ENCODE measurements at regions not wholly inside any gene's neighbourhood (a gene's known extent, or its start where the extent isn't known, plus 50 kb on each side); places are given as distances from the start of the nearest gene placed in this dataset.
"Not testable (repeated sequence)": the region's sequence is repeated elsewhere in the genome, so short reads cannot be mapped to it uniquely, and the experiment has no call there.

DNA sequence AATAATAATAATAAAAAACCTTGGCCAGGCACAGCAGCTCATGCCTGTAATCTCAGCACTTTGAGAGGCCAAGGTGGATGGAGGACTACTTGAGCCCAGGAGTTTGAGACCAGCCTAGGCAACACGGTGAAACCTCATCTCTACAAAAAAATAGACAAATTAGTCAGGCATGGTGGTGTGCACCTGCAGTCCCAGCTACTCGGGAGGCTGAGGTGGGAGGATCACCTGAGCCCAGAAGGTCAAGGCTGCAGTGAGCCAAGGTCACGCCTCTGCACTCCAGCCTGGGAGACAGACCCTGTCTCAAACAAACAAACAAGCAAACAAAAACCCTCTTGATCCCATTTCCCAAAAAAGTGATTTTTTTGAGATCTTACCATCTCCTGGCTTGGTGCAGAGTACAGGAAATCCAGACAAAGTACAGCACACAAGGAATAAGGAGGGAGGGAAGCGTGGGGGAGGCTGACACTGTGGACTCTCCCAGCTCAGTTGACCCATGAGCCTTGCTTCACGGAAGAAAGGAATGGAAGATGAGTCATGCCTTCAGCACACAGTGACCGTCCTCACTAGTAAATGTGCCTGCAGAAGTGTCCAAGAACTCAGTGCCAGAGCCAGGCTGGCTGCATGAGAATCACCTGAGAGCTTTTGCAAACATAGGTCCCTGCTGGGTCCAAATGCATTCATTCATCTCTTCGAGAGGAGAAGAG lies 136.9 kb downstream of the OTOP1 start:
- H2AFZ ChIP-seq (ENCODE audit: low read length); BruUV-seq (replicated peaks); H3K4me2 ChIP-seq (ENCODE audit: low read length); POLR2A ChIA-PET; H3K79me2 ChIP-seq (ENCODE audit: insufficient read depth, low read depth, low read length); CTCF ChIA-PET (ENCODE audit: unreplicated experiment); H3K9me3 ChIP-seq (ENCODE audit: low read length); H3K4me1 ChIP-seq (ENCODE audit: insufficient read depth, low read length, poor library complexity, severe bottlenecking); H3K36me3 ChIP-seq (ENCODE audit: insufficient read depth, low read length); DNase-seq (ENCODE audit: low spot score); H3K4me3 ChIP-seq (ENCODE audit: low read depth, low read length, poor library complexity, severe bottlenecking); H4K20me1 ChIP-seq (ENCODE audit: insufficient read depth, low read length); intact Hi-C loops (cut with micrococcal nuclease; ENCODE audit: unreplicated experiment); H3K27ac ChIP-seq (ENCODE audit: low read depth, low read length, poor library complexity, severe bottlenecking); H3K9me2 ChIP-seq (ENCODE audit: insufficient read depth, low read length): not testable (repeated sequence)

GRCh38 chr4:4090720-4091119 lies 136.0 kb downstream of the OTOP1 start:
- H3K9me2 ChIP-seq (ENCODE audit: insufficient read depth, low read length); POLR2A ChIA-PET; DNase-seq (ENCODE audit: low spot score); CTCF ChIA-PET (ENCODE audit: unreplicated experiment); intact Hi-C loops (cut with micrococcal nuclease; ENCODE audit: unreplicated experiment); H4K20me1 ChIP-seq (ENCODE audit: insufficient read depth, low read length); H3K27ac ChIP-seq (ENCODE audit: low read depth, low read length, poor library complexity, severe bottlenecking); H3K4me1 ChIP-seq (ENCODE audit: insufficient read depth, low read length, poor library complexity, severe bottlenecking); H3K4me3 ChIP-seq (ENCODE audit: low read depth, low read length, poor library complexity, severe bottlenecking); BruUV-seq (replicated peaks); H2AFZ ChIP-seq (ENCODE audit: low read length); H3K79me2 ChIP-seq (ENCODE audit: insufficient read depth, low read depth, low read length); H3K9me3 ChIP-seq (ENCODE audit: low read length); H3K4me2 ChIP-seq (ENCODE audit: low read length); H3K36me3 ChIP-seq (ENCODE audit: insufficient read depth, low read length): not testable (repeated sequence)

- H3K36me3 ChIP-seq (ENCODE audit: insufficient read depth, low read length); H3K9me3 ChIP-seq (ENCODE audit: low read length); intact Hi-C loops (cut with micrococcal nuclease; ENCODE audit: unreplicated experiment); H3K79me2 ChIP-seq (ENCODE audit: insufficient read depth, low read depth, low read length); DNase-seq (ENCODE audit: low spot score); H4K20me1 ChIP-seq (ENCODE audit: insufficient read depth, low read length); H2AFZ ChIP-seq (ENCODE audit: low read length); CTCF ChIA-PET (ENCODE audit: unreplicated experiment); H3K4me3 ChIP-seq (ENCODE audit: low read depth, low read length, poor library complexity, severe bottlenecking); BruUV-seq (replicated peaks); H3K4me2 ChIP-seq (ENCODE audit: low read length); H3K27ac ChIP-seq (ENCODE audit: low read depth, low read length, poor library complexity, severe bottlenecking); H3K9me2 ChIP-seq (ENCODE audit: insufficient read depth, low read length); POLR2A ChIA-PET; H3K4me1 ChIP-seq (ENCODE audit: insufficient read depth, low read length, poor library complexity, severe bottlenecking): not testable (repeated sequence)
These were observed 134.6 kb downstream of the OTOP1 start for GRCh38 chr4:4092159-4092558.

DNA sequence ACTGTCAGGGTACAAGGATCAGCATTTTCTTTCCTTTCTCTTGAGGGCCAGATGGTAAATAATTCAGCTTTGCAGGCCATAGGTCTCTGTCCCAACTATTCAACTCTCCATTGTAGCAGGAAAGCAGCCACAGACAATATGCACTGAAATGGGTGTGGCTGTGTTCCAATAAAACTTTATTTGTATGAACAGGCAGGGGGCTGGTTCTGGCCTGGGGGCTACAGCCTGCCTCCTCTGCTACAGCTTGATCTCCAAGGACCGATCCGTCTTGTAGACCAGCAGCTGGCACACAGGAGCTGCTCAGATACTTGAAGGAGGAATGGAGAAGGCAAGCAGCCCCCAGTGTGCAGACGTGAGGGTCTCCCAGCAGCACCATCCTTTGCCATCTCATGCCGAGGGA lies 127.1 kb downstream of the OTOP1 start:
- H3K9me2 ChIP-seq (ENCODE audit: insufficient read depth, low read length); H3K36me3 ChIP-seq (ENCODE audit: insufficient read depth, low read length); POLR2A ChIA-PET; H3K4me3 ChIP-seq (ENCODE audit: low read depth, low read length, poor library complexity, severe bottlenecking); H3K4me2 ChIP-seq (ENCODE audit: low read length); H3K27ac ChIP-seq (ENCODE audit: low read depth, low read length, poor library complexity, severe bottlenecking); H2AFZ ChIP-seq (ENCODE audit: low read length); H3K9me3 ChIP-seq (ENCODE audit: low read length); CTCF ChIA-PET (ENCODE audit: unreplicated experiment); H3K79me2 ChIP-seq (ENCODE audit: insufficient read depth, low read depth, low read length); H3K4me1 ChIP-seq (ENCODE audit: insufficient read depth, low read length, poor library complexity, severe bottlenecking); BruUV-seq (replicated peaks); DNase-seq (ENCODE audit: low spot score); H4K20me1 ChIP-seq (ENCODE audit: insufficient read depth, low read length): not testable (repeated sequence)
- intact Hi-C loops (cut with micrococcal nuclease; ENCODE audit: unreplicated experiment): loop anchor here (10.0 kb wide), 1 partner anchor 115 kb away; no protein-coding TSS in a partner anchor

DNA sequence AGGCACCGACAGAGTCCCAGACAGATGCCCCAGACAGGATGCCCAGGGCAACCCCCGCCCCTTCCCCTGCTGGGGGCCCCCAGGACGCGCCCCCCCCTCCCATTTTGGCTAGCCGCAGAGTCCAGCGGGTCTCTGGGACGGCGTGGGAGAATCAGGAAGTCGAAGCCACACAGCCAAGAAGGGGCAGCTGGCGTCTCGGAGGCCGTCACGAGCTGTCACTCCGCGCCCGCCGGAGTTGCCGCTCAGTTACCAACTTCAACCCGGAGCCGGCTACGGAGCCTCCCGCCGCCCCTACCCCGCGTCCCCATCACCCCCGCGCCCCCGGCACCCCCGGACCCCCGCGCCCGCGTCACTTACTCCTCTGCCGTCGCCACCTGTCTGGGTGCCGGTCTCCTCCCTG lies 119.8 kb downstream of the OTOP1 start:
- H3K4me1 ChIP-seq (ENCODE audit: insufficient read depth, low read length, poor library complexity, severe bottlenecking); H3K27ac ChIP-seq (ENCODE audit: low read depth, low read length, poor library complexity, severe bottlenecking); H3K4me2 ChIP-seq (ENCODE audit: low read length); H3K4me3 ChIP-seq (ENCODE audit: low read depth, low read length, poor library complexity, severe bottlenecking); POLR2A ChIA-PET; DNase-seq (ENCODE audit: low spot score); CTCF ChIA-PET (ENCODE audit: unreplicated experiment); H3K36me3 ChIP-seq (ENCODE audit: insufficient read depth, low read length); H3K79me2 ChIP-seq (ENCODE audit: insufficient read depth, low read depth, low read length); H3K9me3 ChIP-seq (ENCODE audit: low read length); BruUV-seq (replicated peaks); H4K20me1 ChIP-seq (ENCODE audit: insufficient read depth, low read length); H3K9me2 ChIP-seq (ENCODE audit: insufficient read depth, low read length); H2AFZ ChIP-seq (ENCODE audit: low read length): not testable (repeated sequence)
- intact Hi-C loops (cut with micrococcal nuclease; ENCODE audit: unreplicated experiment): loop anchor here (10.0 kb wide), 1 partner anchor 122 kb away; no protein-coding TSS in a partner anchor

Measured in OCI-LY7 (cell line).